ENCODE measurements at regions not wholly inside any gene's neighbourhood (a gene's known extent, or its start where the extent isn't known, plus 50 kb on each side); places are given as distances from the start of the nearest gene placed in this dataset.

- TF ChIP-seq CTCF (IDR thresholded peaks at IDR 0.05; ENCODE audit: poor library complexity) (no peak), EZH2phosphoT487 (IDR thresholded peaks at IDR 0.05; ENCODE audit: low read depth, severe bottlenecking, unreplicated experiment) (no peak)
Observed at GRCh38 chr2:42902939-42903709, 110.7 kb upstream of the HAAO start.
